HEK293 (cell line): ENCODE measurements at regions not wholly inside any gene's neighbourhood (a gene's known extent, or its start where the extent isn't known, plus 50 kb on each side); places are given as distances from the start of the nearest gene placed in this dataset.

Source experiments
- ATF2 ChIP-seq: fragments of 450-650 bp; formaldehyde crosslinking; IDR thresholded peaks from 2 replicates; pipeline ENCODE4 v1.5.1; 2016; ENCODE audit warnings: missing biosample characterization, missing genetic modification characterization, low read depth
- BCL6B ChIP-seq: fragments of 450-650 bp; formaldehyde crosslinking; IDR thresholded peaks from 2 replicates; pipeline ENCODE4 v1.5.1; 2017; ENCODE audit warnings: missing biosample characterization, missing genetic modification characterization
- GLI4 ChIP-seq: fragments of 450-650 bp; formaldehyde crosslinking; IDR thresholded peaks from 2 replicates; pipeline ENCODE4 v1.5.1; 2016; ENCODE audit warnings: missing biosample characterization, missing genetic modification characterization
- GLIS1 ChIP-seq: fragments of 450-650 bp; formaldehyde crosslinking; IDR thresholded peaks from 2 replicates; pipeline ENCODE4 v1.5.1; 2016; ENCODE audit warnings: missing biosample characterization, missing genetic modification characterization
- HIC1 ChIP-seq: fragments of 450-650 bp; formaldehyde crosslinking; IDR thresholded peaks from 2 replicates; pipeline ENCODE4 v1.5.1; 2016; ENCODE audit warnings: missing biosample characterization, missing genetic modification characterization
- HOXA7 ChIP-seq: sonication (generic); formaldehyde crosslinking; IDR thresholded peaks from 2 replicates; pipeline ENCODE4 v1.8.1; 2022; ENCODE audit warnings: missing genetic modification reagents, borderline replicate concordance
- IKZF3 ChIP-seq: fragments of 450-650 bp; IDR thresholded peaks from 2 replicates; pipeline ENCODE4 v1.5.0; 2018; ENCODE audit warnings: missing biosample characterization, mild to moderate bottlenecking, missing genetic modification characterization, moderate library complexity
- KLF10 ChIP-seq: fragments of 450-650 bp; IDR thresholded peaks from 2 replicates; pipeline ENCODE4 v1.5.1; 2018; ENCODE audit warnings: missing biosample characterization, mild to moderate bottlenecking, missing genetic modification characterization
- KLF16 ChIP-seq: fragments of 450-650 bp; formaldehyde crosslinking; IDR thresholded peaks from 2 replicates; pipeline ENCODE4 v1.5.1; 2017; ENCODE audit warnings: missing biosample characterization, missing genetic modification characterization
- MYNN ChIP-seq: fragments of 450-650 bp; formaldehyde crosslinking; IDR thresholded peaks from 2 replicates; pipeline ENCODE4 v1.5.1; 2016; ENCODE audit warnings: missing biosample characterization, missing genetic modification characterization, borderline replicate concordance
- PRDM1 ChIP-seq: fragments of 450-650 bp; formaldehyde crosslinking; IDR thresholded peaks from 2 replicates; pipeline ENCODE4; 2016; ENCODE audit warnings: missing biosample characterization, missing genetic modification characterization
- PRDM6 ChIP-seq: fragments of 450-650 bp; formaldehyde crosslinking; IDR thresholded peaks from 2 replicates; pipeline ENCODE4 v1.5.1; 2017; ENCODE audit warnings: missing biosample characterization, missing genetic modification characterization
- ZBTB1 ChIP-seq: fragments of 450-650 bp; formaldehyde crosslinking; IDR thresholded peaks from 2 replicates; pipeline ENCODE4 v1.5.1; 2016; ENCODE audit warnings: missing biosample characterization, missing genetic modification characterization
- ZBTB20 ChIP-seq: fragments of 450-650 bp; formaldehyde crosslinking; IDR thresholded peaks from 2 replicates; pipeline ENCODE4 v1.5.1; 2016; ENCODE audit warnings: missing biosample characterization, missing genetic modification characterization
- ZBTB21 ChIP-seq: fragments of 450-650 bp; formaldehyde crosslinking; IDR thresholded peaks from 2 replicates; pipeline ENCODE4 v1.5.1; 2017; ENCODE audit warnings: missing biosample characterization, missing genetic modification characterization
- ZBTB26 ChIP-seq: fragments of 450-650 bp; formaldehyde crosslinking; optimal IDR thresholded peaks from 2 replicates; pipeline ENCODE3; 2016; ENCODE audit warnings: missing biosample characterization, mild to moderate bottlenecking, missing genetic modification characterization
- ZBTB8A ChIP-seq: fragments of 450-650 bp; formaldehyde crosslinking; IDR thresholded peaks from 2 replicates; pipeline ENCODE4 v1.5.1; 2016; ENCODE audit warnings: missing biosample characterization, missing genetic modification characterization
- ZEB2 ChIP-seq: fragments of 450-650 bp; formaldehyde crosslinking; IDR thresholded peaks from 2 replicates; pipeline ENCODE4 v1.5.1; 2016; ENCODE audit warnings: missing biosample characterization, missing genetic modification characterization
- ZNF121 ChIP-seq: fragments of 450-650 bp; formaldehyde crosslinking; IDR thresholded peaks from 2 replicates; pipeline ENCODE4 v1.5.1; 2016; ENCODE audit warnings: missing biosample characterization, missing genetic modification characterization
- ZNF138 ChIP-seq: fragments of 450-650 bp; formaldehyde crosslinking; IDR thresholded peaks from 2 replicates; pipeline ENCODE4 v1.5.1; 2016; ENCODE audit warnings: missing biosample characterization, missing genetic modification characterization, borderline replicate concordance
- ZNF157 ChIP-seq: fragments of 450-650 bp; formaldehyde crosslinking; IDR thresholded peaks from 2 replicates; pipeline ENCODE4 v1.5.1; 2016; ENCODE audit warnings: missing biosample characterization, missing genetic modification characterization
- ZNF324 ChIP-seq: fragments of 450-650 bp; formaldehyde crosslinking; IDR thresholded peaks from 2 replicates; pipeline ENCODE4 v1.5.1; 2016; ENCODE audit warnings: missing biosample characterization, missing genetic modification characterization
- ZNF580 ChIP-seq: fragments of 450-650 bp; formaldehyde crosslinking; IDR thresholded peaks from 2 replicates; pipeline ENCODE4 v1.5.1; 2016; ENCODE audit warnings: missing biosample characterization, missing genetic modification characterization
- ZNF621 ChIP-seq: fragments of 450-650 bp; formaldehyde crosslinking; IDR thresholded peaks from 2 replicates; pipeline ENCODE4 v1.5.1; 2017; ENCODE audit warnings: missing biosample characterization, missing genetic modification characterization
- ZNF623 ChIP-seq: fragments of 450-650 bp; formaldehyde crosslinking; IDR thresholded peaks from 2 replicates; pipeline ENCODE4 v1.5.1; 2016; ENCODE audit warnings: missing biosample characterization, missing genetic modification characterization
- ZNF747 ChIP-seq: fragments of 450-650 bp; formaldehyde crosslinking; IDR thresholded peaks from 2 replicates; pipeline ENCODE4 v1.5.1; 2016; ENCODE audit warnings: missing biosample characterization, missing genetic modification characterization
- ZNF777 ChIP-seq: fragments of 450-650 bp; formaldehyde crosslinking; IDR thresholded peaks from 2 replicates; pipeline ENCODE4 v1.5.1; 2017; ENCODE audit warnings: missing biosample characterization, missing genetic modification characterization, borderline replicate concordance
- ZSCAN4 ChIP-seq: fragments of 450-650 bp; formaldehyde crosslinking; IDR thresholded peaks from 2 replicates; pipeline ENCODE4 v1.5.1; 2017; ENCODE audit warnings: missing biosample characterization, missing genetic modification characterization
- ZSCAN5A ChIP-seq: fragments of 450-650 bp; formaldehyde crosslinking; IDR thresholded peaks from 2 replicates; pipeline ENCODE4 v1.5.1; 2016; ENCODE audit warnings: missing biosample characterization, missing genetic modification characterization

GRCh38 chr2:111698743-111699554, 185.0 kb downstream of the ANAPC1 start (continued):
- TF ChIP-seq ZSCAN5A (tag by site-specific recombination) = no peak
- no peak for TF ChIP-seq HOXA7 (CRISPR knock-in tag)
- TF ChIP-seq PRDM6 (tag by site-specific recombination) = no peak
- TF ChIP-seq ZNF138 (tag by site-specific recombination) = no peak
- TF ChIP-seq MYNN (tag by site-specific recombination) = no peak
- peak; percentile 71 for TF ChIP-seq ZEB2 (tag by site-specific recombination)
- TF ChIP-seq ZNF121 (tag by site-specific recombination) = no peak
- TF ChIP-seq GLIS1 = peak; percentile 79
- no peak for TF ChIP-seq ZBTB20
- TF ChIP-seq PRDM1 (tag by site-specific recombination) = no peak
- TF ChIP-seq IKZF3 = peak; percentile 65; the same call in 1 of the 2 replicates
- TF ChIP-seq BCL6B (tag by site-specific recombination) = peak; percentile 88
- 0 out of 2 replicates have a peak, but pooled peaks have one; percentile 46 for TF ChIP-seq KLF16 (tag by site-specific recombination)
- no peak for TF ChIP-seq ATF2 (tag by site-specific recombination)
- no peak for TF ChIP-seq ZBTB26 (tag by site-specific recombination)
- TF ChIP-seq ZSCAN4 = peak; percentile 86
- no peak for TF ChIP-seq ZNF747 (tag by site-specific recombination)
- TF ChIP-seq ZBTB21 (tag by site-specific recombination) = peak; percentile 83
- no peak for TF ChIP-seq ZNF777 (tag by site-specific recombination)
- 0 out of 2 replicates have a peak, but pooled peaks have one; percentile 35 for TF ChIP-seq ZNF580 (tag by site-specific recombination)
- TF ChIP-seq ZNF324 (tag by site-specific recombination) = 0 out of 2 replicates have a peak, but pooled peaks have one; percentile 32
- 0 out of 2 replicates have a peak, but pooled peaks have one; percentile 38 for TF ChIP-seq KLF10 (tag by site-specific recombination)
- TF ChIP-seq ZNF157 (tag by site-specific recombination) = no peak
- no peak for TF ChIP-seq ZBTB1 (tag by site-specific recombination)
- TF ChIP-seq GLI4 (tag by site-specific recombination) = no peak
- TF ChIP-seq ZBTB8A = no peak
- no peak for TF ChIP-seq ZNF623
- peak; percentile 73 for TF ChIP-seq HIC1 (tag by site-specific recombination)
- TF ChIP-seq ZNF621 = no peak
